ENCODE measurements at regions not wholly inside any gene's neighbourhood (a gene's known extent, or its start where the extent isn't known, plus 50 kb on each side); places are given as distances from the start of the nearest gene placed in this dataset.

DNA sequence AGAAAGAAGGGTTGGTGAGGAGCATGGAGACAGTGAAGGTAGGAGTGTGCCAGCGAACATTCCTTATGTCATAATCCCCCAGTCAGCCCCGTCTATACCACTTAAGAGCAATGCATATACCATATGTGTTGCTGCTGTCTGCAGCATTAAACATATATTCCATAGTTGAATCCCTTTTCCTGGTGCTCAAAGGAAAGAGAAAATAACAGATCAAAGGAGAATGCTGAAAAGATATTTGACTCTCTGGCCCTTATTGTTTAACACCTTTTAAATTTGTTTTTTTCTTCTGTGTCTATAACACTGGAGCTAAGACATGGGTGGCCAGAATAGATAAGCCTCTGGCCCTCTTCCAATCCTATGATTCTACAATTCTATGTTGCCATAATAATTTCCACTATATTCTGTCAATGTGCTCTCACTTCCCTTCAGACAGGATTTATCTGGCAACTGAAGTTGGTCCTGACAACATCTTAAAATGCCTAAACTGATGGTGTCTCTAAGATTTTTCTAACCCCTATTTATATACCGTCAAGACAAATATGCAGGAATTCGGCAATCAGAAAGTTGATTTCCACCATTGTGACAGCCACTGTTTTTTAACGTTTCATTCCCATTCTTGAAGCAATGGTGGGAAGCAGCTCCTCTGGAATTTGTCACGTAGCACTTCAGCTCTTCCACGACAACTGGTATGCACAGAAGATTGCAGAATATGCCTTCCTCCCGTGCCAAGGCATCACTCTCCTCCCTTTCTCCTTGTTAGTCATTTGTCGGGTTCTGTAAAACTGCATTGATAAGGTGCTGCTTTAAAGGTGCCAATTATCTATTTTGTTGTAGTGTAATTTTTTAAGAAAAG is 204.7 kb downstream of the BCAT1 start:
- Histone ChIP-seq H3K27ac (no peak overlapping the region), H3K9me3 (no peaks in the 10 kb centered on the region), H3K36me3 (no peaks in the 10 kb centered on the region), H3K4me3 (no peak overlapping the region), H3K27me3 (no peaks in the 10 kb centered on the region), H3K4me1 (peaks cover 0 to 11% (median 0%) of the 10 kb centered on the region in 4 donors)
- TF ChIP-seq POLR2A (IDR thresholded peaks at IDR 0.05) (no peak), CTCF (IDR thresholded peaks at IDR 0.05) (no peak), EP300 (IDR thresholded peaks at IDR 0.05) (no peak), POLR2AphosphoS5 (IDR thresholded peaks at IDR 0.05) (no peak)
- ATAC-seq (ENCODE audit: low FRiP score in 2 of 2) (no peak), DNase-seq (no peak)
- WGBS, 2 donors, result 65 to 66% methylated on average over 9 of the region's 9 CpGs

- H3K4me3 ChIP-seq, result no peak overlapping the region
- DNase-seq (peak in 1 of 2 donors; percentile 55), ATAC-seq (ENCODE audit: low FRiP score in 2 of 2) (peak; percentile 51 to 79)
- H3K9me3 ChIP-seq, result no peaks in the 10 kb centered on the region
- TF ChIP-seq CTCF (IDR thresholded peaks at IDR 0.05), result no peak
- no peak for TF ChIP-seq POLR2A (IDR thresholded peaks at IDR 0.05)
- no peak for TF ChIP-seq EP300 (IDR thresholded peaks at IDR 0.05)
- no peak for TF ChIP-seq POLR2AphosphoS5 (IDR thresholded peaks at IDR 0.05)
- H3K36me3 ChIP-seq, result no peaks in the 10 kb centered on the region
- no peaks in the 10 kb centered on the region for H3K27me3 ChIP-seq
- 56 to 57% methylated on average over 5 of the region's 5 CpGs for WGBS, 2 donors
- no peak overlapping the region for H3K27ac ChIP-seq
- peaks cover 0 to 11% (median 0%) of the 10 kb centered on the region in 4 donors for H3K4me1 ChIP-seq
Measured at GRCh38 chr12:24742378-24742777, 206.5 kb downstream of the BCAT1 start.

DNA sequence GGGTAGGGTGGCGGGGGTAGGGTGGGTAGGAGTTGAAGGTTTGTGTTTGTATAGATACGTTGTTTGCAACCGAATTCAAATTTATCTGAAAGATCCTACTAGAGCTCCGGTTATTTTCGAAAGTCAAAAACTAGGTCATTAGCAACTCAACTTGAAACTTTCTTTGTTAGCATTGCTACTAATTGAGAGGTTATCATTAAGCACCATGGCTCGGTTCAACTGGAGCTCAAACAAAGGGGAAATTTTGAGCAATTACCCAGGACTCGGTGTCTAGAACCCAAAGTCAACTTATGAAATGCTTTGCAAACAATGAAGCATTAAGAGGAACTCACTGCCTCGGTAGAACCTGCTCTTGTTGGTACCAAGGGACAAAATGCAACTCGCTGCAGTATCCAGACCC is 207.7 kb downstream of the BCAT1 start:
- DNase-seq, result no peak
- no peak overlapping the region for H3K4me3 ChIP-seq
- no peaks in the 10 kb centered on the region for H3K27me3 ChIP-seq
- H3K9me3 ChIP-seq, result no peaks in the 10 kb centered on the region
- H3K36me3 ChIP-seq, result no peaks in the 10 kb centered on the region
- H3K4me1 ChIP-seq, result peaks cover 0 to 11% (median 0%) of the 10 kb centered on the region in 4 donors
- 66 to 67% methylated on average over 9 of the region's 9 CpGs for WGBS, 2 donors
- no peak overlapping the region for H3K27ac ChIP-seq
- TF ChIP-seq POLR2A (IDR thresholded peaks at IDR 0.05) (no peak), POLR2AphosphoS5 (IDR thresholded peaks at IDR 0.05) (no peak), CTCF (IDR thresholded peaks at IDR 0.05) (no peak), EP300 (IDR thresholded peaks at IDR 0.05) (no peak)
- ATAC-seq (ENCODE audit: low FRiP score in 2 of 2), result no peak

DNA sequence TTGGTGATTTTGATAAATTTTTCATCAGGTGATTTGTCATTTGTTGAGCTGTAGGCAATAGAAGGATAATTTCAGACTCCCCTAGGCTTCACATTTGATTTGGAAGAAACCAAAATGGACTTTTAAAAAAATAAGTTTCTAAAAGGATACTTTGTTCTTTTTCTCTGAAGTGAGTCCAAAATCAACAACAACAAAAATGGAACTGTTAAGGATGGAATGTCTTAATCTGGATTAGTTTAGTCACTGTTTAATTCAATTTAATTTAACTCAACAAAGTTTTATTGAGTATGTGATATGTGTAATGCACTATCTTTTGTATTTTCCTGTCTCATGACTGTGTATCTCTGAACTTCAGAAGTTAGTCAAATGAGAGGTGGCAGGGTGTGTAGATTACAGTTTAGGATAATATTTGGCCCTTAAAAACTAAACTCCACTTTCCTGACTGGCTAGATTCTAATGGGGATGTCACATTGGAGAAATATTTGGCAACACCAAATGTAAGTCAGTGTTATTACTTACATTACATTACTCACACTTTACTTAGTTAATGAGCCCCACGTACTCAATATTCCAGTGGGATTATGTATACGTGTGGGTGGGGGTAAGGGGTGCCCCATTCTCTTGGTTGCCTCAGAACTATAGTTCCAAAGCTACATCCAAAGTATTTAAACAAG is 209.7 kb downstream of the BCAT1 start:
- ATAC-seq (ENCODE audit: low FRiP score in 2 of 2) (no peak), DNase-seq (no peak)
- WGBS, 2 donors, result 76 to 88% methylated on average over 2 of the region's 2 CpGs
- H3K36me3 ChIP-seq, result no peaks in the 10 kb centered on the region
- no peak overlapping the region for H3K4me3 ChIP-seq
- H3K27me3 ChIP-seq, result no peaks in the 10 kb centered on the region
- no peaks in the 10 kb centered on the region for H3K9me3 ChIP-seq
- TF ChIP-seq CTCF (IDR thresholded peaks at IDR 0.05) (no peak), POLR2AphosphoS5 (IDR thresholded peaks at IDR 0.05) (no peak), POLR2A (IDR thresholded peaks at IDR 0.05) (no peak), EP300 (IDR thresholded peaks at IDR 0.05) (no peak)
- H3K4me1 ChIP-seq, result peaks cover 0 to 11% (median 0%) of the 10 kb centered on the region in 4 donors
- no peak overlapping the region for H3K27ac ChIP-seq

Data from upper lobe of left lung (tissue), 6 donors.